WI38 (cell line): ENCODE measurements at regions not wholly inside any gene's neighbourhood (a gene's known extent, or its start where the extent isn't known, plus 50 kb on each side); places are given as distances from the start of the nearest gene placed in this dataset.
"Not testable (repeated sequence)": the region's sequence is repeated elsewhere in the genome, so short reads cannot be mapped to it uniquely, and the experiment has no call there.

Source experiments
- H3K4me3 ChIP-seq: 2 replicates; pipeline ENCODE4 v1.5.1; 2011; ENCODE audit warnings: low read depth, mild to moderate bottlenecking, control low read depth, low read length
- CTCF ChIP-seq: IDR thresholded peaks from 2 replicates; pipeline ENCODE4 v1.5.1; 2012; ENCODE audit warnings: low read depth, mild to moderate bottlenecking, control low read depth, low read length

- TF ChIP-seq CTCF = no peak
- no peak overlapping the region for H3K4me3 ChIP-seq
Measured at GRCh38 chr7:156374335-156374734, 266.2 kb upstream of the RNF32 start.

DNA sequence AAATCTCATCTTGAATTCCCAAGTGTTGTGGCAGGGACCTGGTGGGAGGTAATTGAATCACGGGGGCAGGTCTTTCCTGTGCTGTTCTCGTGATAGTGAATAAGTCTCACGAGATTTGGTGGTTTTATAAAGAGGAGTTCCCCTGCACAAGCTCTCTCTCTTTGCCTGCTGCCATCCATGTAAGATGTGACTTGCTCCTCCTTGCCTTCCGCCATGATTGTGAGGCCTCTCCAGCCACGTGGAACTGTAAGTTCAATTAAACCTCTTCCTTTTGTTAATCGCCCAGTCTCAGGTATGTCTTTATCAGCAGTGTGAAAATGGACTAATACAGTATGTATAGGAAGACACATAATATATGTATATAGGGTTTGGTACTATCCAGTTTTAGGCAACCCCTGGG, 270.6 kb upstream of the RNF32 start:
- not testable (repeated sequence) for H3K4me3 ChIP-seq

DNA sequence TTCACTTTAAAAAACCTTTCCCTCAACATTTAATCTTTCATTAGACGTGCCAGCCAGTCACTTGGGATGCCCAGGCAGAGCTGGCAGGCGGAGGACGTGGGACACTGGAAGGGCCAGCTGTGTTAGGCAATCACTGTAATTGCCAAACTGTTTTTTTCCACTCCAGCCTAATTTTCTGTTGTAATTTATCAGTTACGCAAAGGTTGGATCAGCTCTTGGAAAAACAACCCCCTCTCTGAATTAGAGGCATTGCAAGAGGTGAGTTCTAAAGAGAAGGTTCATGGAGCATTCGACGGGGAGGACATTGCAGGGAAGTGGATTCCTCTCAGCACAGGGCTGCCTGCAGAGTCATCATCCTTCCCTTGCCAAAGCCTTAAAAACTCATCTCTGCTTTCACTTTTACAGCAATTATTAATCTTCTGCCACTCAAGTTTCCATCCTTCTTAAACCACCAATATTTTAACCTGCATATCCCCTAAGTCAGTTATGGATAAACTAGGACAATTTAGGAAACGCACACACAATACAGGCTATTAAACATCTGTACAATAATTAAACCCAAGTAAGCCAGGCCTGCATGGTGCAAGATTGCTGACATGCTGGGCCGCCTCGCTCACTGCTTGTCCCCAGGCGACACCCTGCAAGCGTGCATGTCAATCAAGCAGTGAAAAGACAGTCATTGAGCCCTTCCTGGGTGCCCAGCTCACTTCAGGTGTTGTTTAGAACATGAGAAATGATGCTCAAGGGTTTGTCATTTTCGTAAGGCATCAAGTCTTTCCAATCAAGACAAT, 272.3 kb upstream of the RNF32 start:
- no peak for TF ChIP-seq CTCF

DNA sequence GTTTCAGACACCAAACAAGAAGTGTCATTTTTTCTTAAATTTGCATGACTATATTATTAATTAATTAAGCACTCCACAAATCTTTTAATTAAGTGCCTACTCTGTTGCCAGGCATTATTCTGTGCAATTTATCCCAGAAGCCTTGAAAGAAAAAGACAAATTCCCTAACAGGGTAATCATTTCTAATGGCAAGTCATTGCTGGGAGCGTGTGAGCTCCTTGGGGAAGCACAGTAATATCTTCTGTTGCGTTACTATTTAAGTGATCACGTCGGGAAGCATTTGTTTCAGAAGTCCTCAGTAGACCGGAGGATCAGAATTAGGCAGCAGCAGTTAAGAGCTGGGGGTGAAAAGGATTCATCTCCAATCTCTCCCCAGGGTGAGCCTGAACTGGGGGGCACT, 276.8 kb upstream of the RNF32 start:
- H3K4me3 ChIP-seq = no peak overlapping the region
- TF ChIP-seq CTCF = no peak

More for the DNA sequence above, 272.3 kb upstream of the RNF32 start:
- no peak overlapping the region for H3K4me3 ChIP-seq

GRCh38 chr7:156360835-156361234, 279.7 kb upstream of the RNF32 start:
- no peak overlapping the region for H3K4me3 ChIP-seq
- no peak for TF ChIP-seq CTCF

DNA sequence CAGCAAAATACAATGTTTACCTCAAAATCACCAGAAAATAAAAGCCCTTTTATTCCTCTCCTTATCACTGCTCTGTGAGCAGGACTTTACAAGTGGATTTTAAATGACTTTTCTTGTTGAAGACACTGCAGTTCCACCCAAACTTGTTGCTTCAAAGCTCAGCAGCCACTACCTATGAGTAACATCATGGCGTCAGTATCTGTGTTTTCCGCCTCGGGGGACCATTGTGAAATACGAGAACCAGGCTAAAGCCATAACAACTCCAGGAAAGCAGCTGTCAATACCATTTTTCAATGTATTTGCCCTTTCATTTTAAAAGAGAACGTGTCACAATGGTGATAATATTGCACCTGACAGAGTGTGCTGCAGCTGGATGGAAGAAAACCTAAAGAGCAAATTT, 284.0 kb upstream of the RNF32 start:
- TF ChIP-seq CTCF = no peak
- H3K4me3 ChIP-seq = no peak overlapping the region

DNA sequence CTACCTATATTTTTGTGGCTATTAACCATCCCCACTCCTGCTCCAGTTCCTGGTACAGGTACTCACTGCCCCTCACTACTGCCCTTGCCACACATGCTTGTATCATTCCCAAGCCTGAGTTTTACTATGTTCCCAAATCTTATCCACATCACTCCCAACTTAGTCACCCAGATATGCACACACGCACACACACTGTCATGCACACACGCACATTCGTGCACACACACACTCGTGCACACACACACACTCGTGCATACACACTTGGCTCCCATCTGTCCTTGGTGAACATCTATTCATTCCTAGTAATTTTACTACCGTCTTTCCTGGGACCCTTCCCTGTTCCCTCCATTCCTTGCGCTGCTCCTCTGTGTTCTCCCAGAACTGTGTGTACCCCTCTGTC, 287.2 kb upstream of the RNF32 start:
- H3K4me3 ChIP-seq = no peak overlapping the region
- no peak for TF ChIP-seq CTCF

DNA sequence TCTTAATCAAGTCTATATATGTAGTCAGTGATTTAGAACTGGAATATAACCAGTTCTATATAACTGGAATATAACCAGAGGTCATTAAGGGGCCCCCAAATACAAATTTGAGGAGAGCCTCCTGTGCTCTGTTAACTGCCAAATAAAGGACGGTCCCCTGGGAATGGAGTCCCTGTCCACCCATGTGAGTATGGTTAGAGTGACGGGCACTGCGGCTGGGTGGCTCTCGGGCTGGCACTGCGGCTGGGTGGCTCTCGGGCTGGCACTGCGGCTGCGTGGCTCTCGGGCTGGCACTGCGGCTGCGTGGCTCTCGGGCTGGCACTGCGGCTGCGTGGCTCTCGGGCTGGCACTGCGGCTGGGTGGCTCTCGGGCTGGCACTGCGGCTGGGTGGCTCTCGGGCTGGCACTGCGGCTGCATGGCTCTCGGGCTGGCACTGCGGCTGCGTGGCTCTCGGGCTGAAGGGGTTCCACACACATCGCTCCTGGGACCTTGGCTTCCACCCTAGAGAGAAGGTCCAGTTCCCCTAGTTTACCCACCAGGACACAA, 292.8 kb upstream of the RNF32 start:
- not testable (repeated sequence) for H3K4me3 ChIP-seq
